Kidney epithelial cell (primary cell): ENCODE measurements at regions not wholly inside any gene's neighbourhood (a gene's known extent, or its start where the extent isn't known, plus 50 kb on each side); places are given as distances from the start of the nearest gene placed in this dataset.

Experiments used
- DNase-seq: peaks from one replicate; pipeline ENCODE4 v3.0.0-alpha.2; 2010; ENCODE audit warnings: low read depth
- H3K27me3 ChIP-seq: 2 replicates; pipeline ENCODE4 v1.6.0; 2011; ENCODE audit warnings: low read length; ENCODE audit not compliant: control insufficient read depth, insufficient read depth
- H3K36me3 ChIP-seq: 2 replicates; pipeline ENCODE4 v1.5.1; 2011; ENCODE audit warnings: low read length; ENCODE audit not compliant: control insufficient read depth, insufficient read depth
- H3K4me3 ChIP-seq: 2 replicates; pipeline ENCODE4 v1.5.1; 2011; ENCODE audit warnings: low read depth, mild to moderate bottlenecking, control low read depth, low read length
- TF ChIP-seq, protein P1 (sequence below): IDR thresholded peaks from 2 replicates; pipeline ENCODE4 v1.5.1; 2011; ENCODE audit warnings: mild to moderate bottlenecking, moderate library complexity, low read length, control low read depth, inconsistent platforms; ENCODE audit not compliant: insufficient read depth, poor library complexity, severe bottlenecking

DNA sequence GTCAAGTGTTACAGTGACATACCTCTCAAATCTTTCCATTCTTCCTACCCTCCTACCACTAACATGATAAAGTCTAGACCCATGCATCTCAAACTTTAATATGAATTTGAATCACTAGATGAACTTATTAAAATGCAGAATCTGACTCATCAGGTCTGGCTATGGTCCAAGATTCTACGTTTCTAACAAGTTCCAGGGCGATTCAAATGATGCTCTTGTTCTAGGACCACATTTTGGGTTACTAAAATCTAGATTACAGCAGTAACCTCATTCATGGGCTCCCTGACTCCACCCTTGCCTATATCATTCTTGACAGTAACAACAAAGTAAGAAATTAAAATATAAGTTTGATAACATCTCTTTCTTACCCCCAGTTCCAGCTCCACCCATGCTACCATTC, 124.8 kb upstream of the LSM8 start:
- H3K27me3 ChIP-seq: no peaks in the 10 kb centered on the region
- H3K4me3 ChIP-seq: no peak overlapping the region
- TF ChIP-seq, protein P1, sequence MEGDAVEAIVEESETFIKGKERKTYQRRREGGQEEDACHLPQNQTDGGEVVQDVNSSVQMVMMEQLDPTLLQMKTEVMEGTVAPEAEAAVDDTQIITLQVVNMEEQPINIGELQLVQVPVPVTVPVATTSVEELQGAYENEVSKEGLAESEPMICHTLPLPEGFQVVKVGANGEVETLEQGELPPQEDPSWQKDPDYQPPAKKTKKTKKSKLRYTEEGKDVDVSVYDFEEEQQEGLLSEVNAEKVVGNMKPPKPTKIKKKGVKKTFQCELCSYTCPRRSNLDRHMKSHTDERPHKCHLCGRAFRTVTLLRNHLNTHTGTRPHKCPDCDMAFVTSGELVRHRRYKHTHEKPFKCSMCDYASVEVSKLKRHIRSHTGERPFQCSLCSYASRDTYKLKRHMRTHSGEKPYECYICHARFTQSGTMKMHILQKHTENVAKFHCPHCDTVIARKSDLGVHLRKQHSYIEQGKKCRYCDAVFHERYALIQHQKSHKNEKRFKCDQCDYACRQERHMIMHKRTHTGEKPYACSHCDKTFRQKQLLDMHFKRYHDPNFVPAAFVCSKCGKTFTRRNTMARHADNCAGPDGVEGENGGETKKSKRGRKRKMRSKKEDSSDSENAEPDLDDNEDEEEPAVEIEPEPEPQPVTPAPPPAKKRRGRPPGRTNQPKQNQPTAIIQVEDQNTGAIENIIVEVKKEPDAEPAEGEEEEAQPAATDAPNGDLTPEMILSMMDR: no peak
- no peaks in the 10 kb centered on the region for H3K36me3 ChIP-seq
- DNase-seq: no peak

DNA sequence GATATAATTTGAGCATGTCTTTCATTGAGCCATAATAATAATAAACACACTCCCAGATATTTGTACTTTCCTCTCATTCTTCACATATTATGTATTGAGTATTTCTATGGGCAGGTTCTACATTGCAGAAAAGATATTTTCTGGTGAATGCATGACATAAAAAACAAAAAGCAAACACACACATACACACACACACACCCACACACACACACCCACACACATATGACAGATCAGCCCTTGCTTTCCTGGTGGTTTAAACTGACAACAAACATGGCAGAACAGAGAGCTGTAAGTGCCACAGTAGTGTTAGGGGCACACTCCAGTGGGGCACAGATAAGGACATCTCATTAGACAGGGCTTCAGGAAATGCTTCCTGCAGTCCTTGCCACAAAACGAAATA, 123.3 kb upstream of the LSM8 start:
- TF ChIP-seq, protein P1: no peak
- H3K36me3 ChIP-seq: no peaks in the 10 kb centered on the region
- H3K27me3 ChIP-seq: no peaks in the 10 kb centered on the region
- no peak overlapping the region for H3K4me3 ChIP-seq
- DNase-seq: no peak

DNA sequence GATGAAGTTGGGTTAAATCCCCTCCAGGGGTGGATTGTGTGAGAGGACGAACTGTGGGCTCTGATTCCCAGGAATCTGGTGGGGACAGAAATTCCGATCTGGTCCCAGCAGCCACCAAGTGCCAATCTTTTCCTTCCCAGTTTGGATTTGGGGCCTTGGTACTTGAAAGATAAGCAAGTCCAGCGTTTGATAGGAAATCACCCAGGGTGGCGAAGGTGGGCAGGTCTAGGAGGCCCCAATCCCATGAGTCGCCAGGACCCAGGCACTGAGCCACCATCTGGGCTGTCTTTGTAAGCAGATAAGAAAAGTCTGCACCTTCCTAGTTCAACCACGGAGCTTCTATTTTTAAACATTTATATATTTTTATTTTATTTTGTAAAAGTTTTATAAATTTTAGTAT, 122.6 kb upstream of the LSM8 start:
- Histone ChIP-seq H3K36me3 (no peaks in the 10 kb centered on the region), H3K4me3 (no peak overlapping the region), H3K27me3 (no peaks in the 10 kb centered on the region)
- TF ChIP-seq, protein P1: no peak
- DNase-seq: no peak

DNA sequence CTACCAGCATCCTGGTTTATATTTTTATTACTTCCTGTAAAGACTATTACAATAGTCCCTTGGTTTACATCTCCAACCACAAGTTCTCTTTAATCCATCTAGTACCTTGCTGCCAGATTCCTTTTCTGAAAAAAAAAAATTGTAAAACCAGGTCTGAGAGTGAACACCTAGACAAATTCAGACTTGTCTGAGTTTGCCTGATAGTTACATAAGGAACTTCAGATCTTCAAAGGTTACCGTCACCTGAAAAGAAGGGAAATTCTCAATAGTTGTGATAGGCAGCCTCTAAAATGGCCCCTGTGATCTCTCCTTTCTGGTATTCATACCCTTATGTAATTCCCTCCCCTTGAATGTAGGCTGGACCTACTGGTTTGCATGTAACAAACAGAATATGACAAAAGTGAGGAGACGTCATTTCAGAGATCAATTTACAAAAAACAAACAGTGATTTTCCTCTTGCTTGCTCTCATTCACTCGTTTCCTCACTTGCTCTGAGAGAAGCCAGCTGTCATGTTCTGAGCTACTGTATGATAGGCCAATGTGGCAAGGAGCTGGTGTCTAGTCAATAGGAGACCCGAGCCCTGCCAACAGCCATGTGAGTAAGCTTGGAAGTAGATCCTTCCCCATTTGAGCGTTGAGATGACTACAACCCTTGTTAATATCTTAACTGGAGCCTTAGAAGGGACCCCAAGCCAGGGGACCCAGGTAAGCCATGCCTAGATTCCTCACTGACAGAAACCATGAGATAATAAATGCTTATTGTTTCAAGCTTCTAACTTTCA, 110.9 kb upstream of the LSM8 start:
- DNase-seq: no peak
- no peak overlapping the region for H3K4me3 ChIP-seq
- no peaks in the 10 kb centered on the region for H3K27me3 ChIP-seq
- H3K36me3 ChIP-seq: no peaks in the 10 kb centered on the region
- TF ChIP-seq, protein P1: no peak

DNA sequence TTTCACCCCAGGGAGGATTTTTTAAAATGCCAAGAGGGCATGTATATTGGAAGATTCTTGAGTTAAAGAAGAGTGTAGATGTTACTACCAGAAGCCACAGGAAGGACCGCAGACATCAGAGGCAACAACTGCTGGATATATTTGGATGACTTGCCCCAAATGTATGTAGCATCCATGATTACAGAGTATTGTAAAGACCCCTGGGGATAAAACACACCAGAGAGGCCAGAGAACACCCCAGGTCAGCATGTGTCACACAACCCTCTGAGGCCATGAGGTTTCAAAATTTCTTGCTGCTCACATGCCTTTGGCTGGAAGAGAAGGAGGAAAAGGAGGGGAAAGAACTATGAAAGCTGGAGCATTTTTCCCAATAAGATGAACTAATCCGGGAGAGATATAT, 108.0 kb upstream of the LSM8 start:
- Histone ChIP-seq H3K4me3 (no peak overlapping the region), H3K27me3 (no peaks in the 10 kb centered on the region), H3K36me3 (no peaks in the 10 kb centered on the region)
- DNase-seq: no peak
- TF ChIP-seq, protein P1: no peak

DNA sequence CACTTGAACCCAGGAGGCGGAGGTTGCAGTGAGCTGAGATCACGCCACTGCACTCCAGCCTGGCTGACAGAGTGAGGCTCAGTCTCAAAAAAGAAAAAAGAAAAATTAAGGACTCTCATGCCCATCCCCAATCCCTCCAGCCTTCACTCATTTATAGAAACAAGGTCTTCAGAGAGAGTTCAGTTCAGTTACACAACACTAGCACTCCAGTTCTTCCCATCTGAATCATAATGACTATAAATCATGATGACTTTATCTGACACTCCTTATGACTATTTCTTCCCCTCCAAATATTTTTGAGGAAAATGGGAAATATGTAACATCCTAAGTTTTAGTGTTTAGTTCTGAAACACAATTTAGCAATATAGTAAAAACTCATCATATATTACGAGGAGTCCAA, 107.4 kb upstream of the LSM8 start:
- TF ChIP-seq, protein P1: no peak
- no peak for DNase-seq
- H3K36me3 ChIP-seq: no peaks in the 10 kb centered on the region
- no peak overlapping the region for H3K4me3 ChIP-seq
- H3K27me3 ChIP-seq: no peaks in the 10 kb centered on the region
